Neural cell (in vitro differentiated cells): ENCODE measurements at regions not wholly inside any gene's neighbourhood (a gene's known extent, or its start where the extent isn't known, plus 50 kb on each side); places are given as distances from the start of the nearest gene placed in this dataset.

Experiments
- H2AFZ ChIP-seq: fragments of 200-600, 300-800 bp; sonication (generic), shearing (Covaris generic); 2 replicates; pipeline ENCODE4 v1.6.0; 2014; ENCODE audit warnings: low read depth, mild to moderate bottlenecking, antibody characterized with exemption, low read length, moderate library complexity
- H3F3A ChIP-seq: fragments of 200-600 bp; shearing (Covaris generic); 2 replicates; pipeline ENCODE4 v1.6.1; 2016; ENCODE audit warnings: mild to moderate bottlenecking, moderate library complexity, mixed read lengths, antibody characterized with exemption, low read length; ENCODE audit not compliant: insufficient read depth, poor library complexity, severe bottlenecking
- H3K27ac ChIP-seq: fragments of 200-600, 300-800 bp; sonication (generic), shearing (Covaris generic); 2 replicates; pipeline ENCODE4 v1.5.1; 2014; ENCODE audit warnings: mild to moderate bottlenecking, low read length, moderate library complexity
- H3K27me3 ChIP-seq: fragments of 300-800, 200-600 bp; sonication (generic), shearing (Covaris generic); 2 replicates; pipeline ENCODE4 v1.6.0; 2014; ENCODE audit warnings: mild to moderate bottlenecking, low read depth, low read length, moderate library complexity; ENCODE audit not compliant: insufficient read depth
- H3K36me3 ChIP-seq: fragments of 300-800, 200-600 bp; sonication (generic), shearing (Covaris generic); 2 replicates; pipeline ENCODE4 v1.5.1; 2014; ENCODE audit warnings: mild to moderate bottlenecking, antibody characterized with exemption, low read length, moderate library complexity; ENCODE audit not compliant: insufficient read depth
- H3K4me2 ChIP-seq: fragments of 300-800, 200-600 bp; sonication (generic), shearing (Covaris generic); 2 replicates; pipeline ENCODE4 v1.6.0; 2014; ENCODE audit warnings: mild to moderate bottlenecking, low read length
- H3K4me3 ChIP-seq: fragments of 300-800, 200-600 bp; sonication (generic), shearing (Covaris generic); 2 replicates; pipeline ENCODE4 v1.5.1; 2014; ENCODE audit warnings: mild to moderate bottlenecking, low read length, moderate library complexity
- H3K79me2 ChIP-seq: fragments of 200-600 bp; shearing (Covaris generic); replicated peaks from 2 replicates; pipeline ENCODE4 v1.6.0; 2014; ENCODE audit warnings: mild to moderate bottlenecking, low read length, moderate library complexity; ENCODE audit not compliant: insufficient read depth
- H3K9ac ChIP-seq: fragments of 300-800, 200-600 bp; sonication (generic), shearing (Covaris generic); 2 replicates; pipeline ENCODE4 v1.6.1; 2016; ENCODE audit warnings: mild to moderate bottlenecking, low read length, mixed read lengths
- H3K9me2 ChIP-seq: fragments of 200-600 bp; shearing (Covaris generic); 2 replicates; pipeline ENCODE4 v1.6.1; 2016; ENCODE audit warnings: mild to moderate bottlenecking, low read length, mixed read lengths; ENCODE audit not compliant: insufficient read depth
- H3K9me3 ChIP-seq: fragments of 200-600, 300-800 bp; sonication (generic), shearing (Covaris generic); 2 replicates; pipeline ENCODE4 v1.6.1; 2016; ENCODE audit warnings: mild to moderate bottlenecking, mixed run types, low read length, moderate library complexity, mixed read lengths
- H4K20me1 ChIP-seq: fragments of 200-600 bp; shearing (Covaris generic); 2 replicates; pipeline ENCODE4 v1.6.1; 2016; ENCODE audit warnings: mild to moderate bottlenecking, mixed run types; ENCODE audit not compliant: insufficient read depth
- CTCF ChIP-seq: fragments of 450-650 bp; IDR thresholded peaks from 2 replicates; pipeline ENCODE4 v1.5.1; 2014; ENCODE audit warnings: antibody characterized with exemption, mild to moderate bottlenecking, moderate library complexity; ENCODE audit not compliant: poor library complexity, severe bottlenecking
- EP300 ChIP-seq: fragments of 450-650 bp; conservative IDR thresholded peaks from 2 replicates; pipeline ENCODE4 v1.6.1; 2014; ENCODE audit warnings: antibody characterized with exemption, mild to moderate bottlenecking, moderate library complexity; ENCODE audit not compliant: poor library complexity, severe bottlenecking
- EZH2 ChIP-seq: fragments of 200-600, 300-800 bp; shearing (Covaris generic), sonication (generic); IDR thresholded peaks from 2 replicates; pipeline ENCODE4 v1.6.1; 2014; ENCODE audit warnings: antibody characterized with exemption, low read length, borderline replicate concordance, mild to moderate bottlenecking; ENCODE audit not compliant: insufficient read depth, poor library complexity, severe bottlenecking
- MXI1 ChIP-seq: fragments of 450-650 bp; conservative IDR thresholded peaks from 2 replicates; pipeline ENCODE4 v1.6.1; 2014; ENCODE audit warnings: antibody characterized with exemption, mild to moderate bottlenecking; ENCODE audit not compliant: poor library complexity, severe bottlenecking
- POLR2AphosphoS5 ChIP-seq: IDR thresholded peaks from 2 replicates; pipeline ENCODE4 v1.6.1; 2012
- RAD21 ChIP-seq: fragments of 450-650 bp; conservative IDR thresholded peaks from 2 replicates; pipeline ENCODE4 v1.6.1; 2014; ENCODE audit warnings: antibody characterized with exemption, mild to moderate bottlenecking, moderate library complexity
- REST ChIP-seq: IDR thresholded peaks from 2 replicates; pipeline ENCODE4 v1.6.1; 2012; ENCODE audit warnings: borderline replicate concordance
- SMC3 ChIP-seq: fragments of 450-650 bp; conservative IDR thresholded peaks from 2 replicates; pipeline ENCODE4 v1.6.1; 2014; ENCODE audit warnings: antibody characterized with exemption, mild to moderate bottlenecking, moderate library complexity; ENCODE audit not compliant: poor library complexity
- TAF1 ChIP-seq: IDR thresholded peaks from 2 replicates; pipeline ENCODE4 v1.6.1; 2012; ENCODE audit warnings: low read depth

- Histone ChIP-seq H3K27ac (no peak overlapping the region), H3K4me2 (no peak overlapping the region), H3K27me3 (no peaks in the 10 kb centered on the region), H3K4me3 (no peak overlapping the region), H2AFZ (no peak overlapping the region), H3K36me3 (no peaks in the 10 kb centered on the region), H3K9me2 (no peaks in the 10 kb centered on the region), H3K9me3 (no peaks in the 10 kb centered on the region), H3F3A (no peaks in the 10 kb centered on the region), H4K20me1 (no peaks in the 10 kb centered on the region), H3K79me2 (no peaks in the 10 kb centered on the region), H3K9ac (no peak overlapping the region)
- no peak for TF ChIP-seq POLR2AphosphoS5
- no peak for TF ChIP-seq EP300
- no peak for TF ChIP-seq REST
- no peak for TF ChIP-seq RAD21
- TF ChIP-seq EZH2: no peak
- no peak for TF ChIP-seq SMC3
- no peak for TF ChIP-seq MXI1
- TF ChIP-seq CTCF: no peak
- no peak for TF ChIP-seq TAF1
These were observed 110.6 kb upstream of the OLIG2 start for GRCh38 chr21:32915099-32915498.

GRCh38 chr21:32916088-32916487 lies 109.6 kb upstream of the OLIG2 start:
- Histone ChIP-seq H3K36me3 (no peaks in the 10 kb centered on the region), H3K79me2 (no peaks in the 10 kb centered on the region), H2AFZ (no peak overlapping the region), H3K9ac (no peak overlapping the region), H3K9me2 (no peaks in the 10 kb centered on the region), H3F3A (no peaks in the 10 kb centered on the region), H3K4me3 (no peak overlapping the region), H3K4me2 (no peak overlapping the region), H4K20me1 (no peaks in the 10 kb centered on the region), H3K27ac (no peak overlapping the region), H3K9me3 (no peaks in the 10 kb centered on the region), H3K27me3 (no peaks in the 10 kb centered on the region)
- TF ChIP-seq MXI1: no peak
- TF ChIP-seq RAD21: no peak
- no peak for TF ChIP-seq POLR2AphosphoS5
- TF ChIP-seq SMC3: no peak
- TF ChIP-seq REST: no peak
